Loucy (cell line): ENCODE measurements at regions not wholly inside any gene's neighbourhood (a gene's known extent, or its start where the extent isn't known, plus 50 kb on each side); places are given as distances from the start of the nearest gene placed in this dataset.

Experiments
- EZH2phosphoT487 ChIP-seq: fragments of 200-600 bp; IDR thresholded peaks from 2 replicates; pipeline ENCODE4 v1.6.1; 2018; ENCODE audit warnings: antibody characterized with exemption, mild to moderate bottlenecking, moderate library complexity, borderline replicate concordance
- TF ChIP-seq, protein P1 (sequence below): fragments of 200-600 bp; sonication (generic); conservative IDR thresholded peaks from 2 replicates; pipeline ENCODE4 v1.5.1; 2014; ENCODE audit warnings: mild to moderate bottlenecking, antibody characterized with exemption, low read length

DNA sequence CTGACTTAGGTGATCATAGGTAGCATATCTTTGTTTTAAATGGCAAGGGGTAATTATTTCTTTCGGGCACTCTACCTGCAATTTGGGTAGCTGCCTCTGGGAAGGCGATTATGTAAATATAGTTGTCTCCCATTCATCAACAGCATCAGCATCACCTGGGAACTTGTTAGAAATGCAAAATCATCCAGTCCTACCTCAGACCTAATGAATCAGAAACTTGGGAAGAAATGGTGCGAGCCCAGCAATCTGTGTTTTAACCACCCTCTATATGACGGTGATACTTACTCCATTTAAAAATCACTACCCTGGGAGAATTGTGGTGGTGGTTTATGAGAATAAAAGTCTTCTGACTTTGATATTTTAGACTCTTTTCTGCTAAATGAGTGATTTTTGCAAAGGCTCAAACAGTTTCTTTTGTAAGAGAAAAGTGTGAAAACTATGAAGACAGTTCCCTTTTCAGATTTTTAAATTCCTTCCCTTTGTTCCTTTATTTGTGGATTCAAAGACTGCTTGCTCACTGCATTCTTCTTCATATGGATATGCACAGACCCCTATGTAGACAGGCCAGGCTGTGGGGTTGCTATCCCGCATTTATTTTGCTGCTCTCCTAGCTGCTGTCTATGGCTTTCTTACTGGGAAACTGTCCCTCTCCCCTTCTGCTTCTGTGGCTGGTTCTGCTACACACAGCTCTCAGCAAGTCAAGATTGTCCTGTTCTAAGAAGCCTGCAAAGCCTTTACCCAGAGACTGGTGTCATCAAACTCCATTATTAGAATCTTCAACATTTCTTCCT, 365.3 kb downstream of the RNF144B start:
- TF ChIP-seq, protein P1, sequence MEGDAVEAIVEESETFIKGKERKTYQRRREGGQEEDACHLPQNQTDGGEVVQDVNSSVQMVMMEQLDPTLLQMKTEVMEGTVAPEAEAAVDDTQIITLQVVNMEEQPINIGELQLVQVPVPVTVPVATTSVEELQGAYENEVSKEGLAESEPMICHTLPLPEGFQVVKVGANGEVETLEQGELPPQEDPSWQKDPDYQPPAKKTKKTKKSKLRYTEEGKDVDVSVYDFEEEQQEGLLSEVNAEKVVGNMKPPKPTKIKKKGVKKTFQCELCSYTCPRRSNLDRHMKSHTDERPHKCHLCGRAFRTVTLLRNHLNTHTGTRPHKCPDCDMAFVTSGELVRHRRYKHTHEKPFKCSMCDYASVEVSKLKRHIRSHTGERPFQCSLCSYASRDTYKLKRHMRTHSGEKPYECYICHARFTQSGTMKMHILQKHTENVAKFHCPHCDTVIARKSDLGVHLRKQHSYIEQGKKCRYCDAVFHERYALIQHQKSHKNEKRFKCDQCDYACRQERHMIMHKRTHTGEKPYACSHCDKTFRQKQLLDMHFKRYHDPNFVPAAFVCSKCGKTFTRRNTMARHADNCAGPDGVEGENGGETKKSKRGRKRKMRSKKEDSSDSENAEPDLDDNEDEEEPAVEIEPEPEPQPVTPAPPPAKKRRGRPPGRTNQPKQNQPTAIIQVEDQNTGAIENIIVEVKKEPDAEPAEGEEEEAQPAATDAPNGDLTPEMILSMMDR: no peak
- no peak for TF ChIP-seq EZH2phosphoT487
